ENCODE measurements at regions not wholly inside any gene's neighbourhood (a gene's known extent, or its start where the extent isn't known, plus 50 kb on each side); places are given as distances from the start of the nearest gene placed in this dataset.

- TF ChIP-seq, protein P1, sequence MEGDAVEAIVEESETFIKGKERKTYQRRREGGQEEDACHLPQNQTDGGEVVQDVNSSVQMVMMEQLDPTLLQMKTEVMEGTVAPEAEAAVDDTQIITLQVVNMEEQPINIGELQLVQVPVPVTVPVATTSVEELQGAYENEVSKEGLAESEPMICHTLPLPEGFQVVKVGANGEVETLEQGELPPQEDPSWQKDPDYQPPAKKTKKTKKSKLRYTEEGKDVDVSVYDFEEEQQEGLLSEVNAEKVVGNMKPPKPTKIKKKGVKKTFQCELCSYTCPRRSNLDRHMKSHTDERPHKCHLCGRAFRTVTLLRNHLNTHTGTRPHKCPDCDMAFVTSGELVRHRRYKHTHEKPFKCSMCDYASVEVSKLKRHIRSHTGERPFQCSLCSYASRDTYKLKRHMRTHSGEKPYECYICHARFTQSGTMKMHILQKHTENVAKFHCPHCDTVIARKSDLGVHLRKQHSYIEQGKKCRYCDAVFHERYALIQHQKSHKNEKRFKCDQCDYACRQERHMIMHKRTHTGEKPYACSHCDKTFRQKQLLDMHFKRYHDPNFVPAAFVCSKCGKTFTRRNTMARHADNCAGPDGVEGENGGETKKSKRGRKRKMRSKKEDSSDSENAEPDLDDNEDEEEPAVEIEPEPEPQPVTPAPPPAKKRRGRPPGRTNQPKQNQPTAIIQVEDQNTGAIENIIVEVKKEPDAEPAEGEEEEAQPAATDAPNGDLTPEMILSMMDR (IDR thresholded peaks at IDR 0.05) = peak; percentile 92
- TF ChIP-seq REST (IDR thresholded peaks at IDR 0.05; ENCODE audit: insufficient read depth in 1 of 2, low read depth in 2 of 2, low read length in 1 of 2) (no peak), POLR2AphosphoS5 (IDR thresholded peaks at IDR 0.05; ENCODE audit: low read depth, low read length) (no peak), SIN3A (IDR thresholded peaks at IDR 0.05; ENCODE audit: borderline replicate concordance, insufficient read depth, low read depth, low read length) (no peak), TCF7L2 (IDR thresholded peaks at IDR 0.05; ENCODE audit: low read depth, low read length) (no peak)
Measured at GRCh38 chr15:38699633-38700230, 135.1 kb upstream of the RASGRP1 start.

Measured in Panc1 (cell line).